ENCODE measurements at regions not wholly inside any gene's neighbourhood (a gene's known extent, or its start where the extent isn't known, plus 50 kb on each side); places are given as distances from the start of the nearest gene placed in this dataset.

DNA sequence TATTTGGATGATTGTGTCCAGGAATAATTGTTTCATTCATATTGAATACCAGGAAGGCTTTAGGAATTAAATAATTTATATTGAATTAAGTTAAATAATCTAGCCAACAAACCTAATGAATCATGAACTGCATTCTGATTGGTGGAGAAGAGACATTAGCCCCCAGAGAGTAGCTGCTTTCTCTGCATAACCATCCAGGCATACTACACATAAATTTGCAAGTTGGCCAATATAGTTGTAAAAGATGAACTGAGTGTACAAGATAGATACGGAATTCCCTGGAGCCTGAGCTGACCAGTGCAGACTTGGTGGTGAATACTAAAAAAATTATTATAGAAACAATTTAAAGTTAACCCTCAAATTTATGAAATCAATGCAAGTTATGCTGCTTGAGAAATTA is 311.8 kb upstream of the KIF2A start:
- Histone ChIP-seq H3K9me2 (replicated peaks; ENCODE audit: insufficient read depth, low read length) (no peaks in the 10 kb centered on the region), H3K4me2 (ENCODE audit: low read depth, low read length) (no peak overlapping the region), H3K27ac (ENCODE audit: low read length) (no peak overlapping the region), H3K36me3 (replicated peaks; ENCODE audit: insufficient read depth, low read length) (no peaks in the 10 kb centered on the region), H3K9ac (ENCODE audit: low read length) (no peak overlapping the region), H3K9me3 (replicated peaks; ENCODE audit: insufficient read depth, low read length) (no peaks in the 10 kb centered on the region), H3K27me3 (replicated peaks; ENCODE audit: insufficient read depth, low read length) (no peaks in the 10 kb centered on the region), H3F3A (ENCODE audit: insufficient read depth, low read length) (no peaks in the 10 kb centered on the region), H3K4me1 (ENCODE audit: low read length) (no peaks in the 10 kb centered on the region), H4K20me1 (ENCODE audit: insufficient read depth, low read length) (no peaks in the 10 kb centered on the region), H3K4me3 (ENCODE audit: low read length) (no peak overlapping the region), H3K79me2 (ENCODE audit: low read length) (no peaks in the 10 kb centered on the region), H2AFZ (ENCODE audit: low read length) (no peak overlapping the region)
- no peak for DNase-seq
- TF ChIP-seq EZH2 (optimal IDR thresholded peaks at IDR 0.05; ENCODE audit: low read depth, low read length) = no peak
- TF ChIP-seq, protein P1, sequence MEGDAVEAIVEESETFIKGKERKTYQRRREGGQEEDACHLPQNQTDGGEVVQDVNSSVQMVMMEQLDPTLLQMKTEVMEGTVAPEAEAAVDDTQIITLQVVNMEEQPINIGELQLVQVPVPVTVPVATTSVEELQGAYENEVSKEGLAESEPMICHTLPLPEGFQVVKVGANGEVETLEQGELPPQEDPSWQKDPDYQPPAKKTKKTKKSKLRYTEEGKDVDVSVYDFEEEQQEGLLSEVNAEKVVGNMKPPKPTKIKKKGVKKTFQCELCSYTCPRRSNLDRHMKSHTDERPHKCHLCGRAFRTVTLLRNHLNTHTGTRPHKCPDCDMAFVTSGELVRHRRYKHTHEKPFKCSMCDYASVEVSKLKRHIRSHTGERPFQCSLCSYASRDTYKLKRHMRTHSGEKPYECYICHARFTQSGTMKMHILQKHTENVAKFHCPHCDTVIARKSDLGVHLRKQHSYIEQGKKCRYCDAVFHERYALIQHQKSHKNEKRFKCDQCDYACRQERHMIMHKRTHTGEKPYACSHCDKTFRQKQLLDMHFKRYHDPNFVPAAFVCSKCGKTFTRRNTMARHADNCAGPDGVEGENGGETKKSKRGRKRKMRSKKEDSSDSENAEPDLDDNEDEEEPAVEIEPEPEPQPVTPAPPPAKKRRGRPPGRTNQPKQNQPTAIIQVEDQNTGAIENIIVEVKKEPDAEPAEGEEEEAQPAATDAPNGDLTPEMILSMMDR (IDR thresholded peaks at IDR 0.05; ENCODE audit: low read length) = no peak

DNA sequence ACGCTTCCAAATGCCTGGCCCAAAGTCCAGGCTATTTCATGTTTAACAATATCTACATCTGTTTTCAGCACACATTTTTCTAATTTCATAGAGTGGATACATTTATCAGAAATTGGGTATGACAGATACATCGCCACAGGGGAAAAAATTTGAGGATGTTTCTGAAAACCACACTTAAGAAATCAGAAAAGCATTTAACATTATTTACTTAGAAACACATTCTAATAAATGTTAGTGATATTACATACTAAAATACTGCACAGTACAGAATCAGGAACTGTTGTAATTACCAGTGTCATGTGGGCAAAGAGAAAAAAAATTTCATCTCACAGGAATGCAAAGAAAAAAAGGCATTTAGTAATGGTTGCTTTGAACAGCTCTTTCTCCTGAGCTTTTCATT is 310.5 kb upstream of the KIF2A start:
- Histone ChIP-seq H3K4me2 (ENCODE audit: low read depth, low read length) (no peak overlapping the region), H3F3A (ENCODE audit: insufficient read depth, low read length) (no peaks in the 10 kb centered on the region), H3K9me3 (replicated peaks; ENCODE audit: insufficient read depth, low read length) (no peaks in the 10 kb centered on the region), H3K9me2 (replicated peaks; ENCODE audit: insufficient read depth, low read length) (no peaks in the 10 kb centered on the region), H3K4me1 (ENCODE audit: low read length) (no peaks in the 10 kb centered on the region), H2AFZ (ENCODE audit: low read length) (no peak overlapping the region), H3K4me3 (ENCODE audit: low read length) (no peak overlapping the region), H3K27me3 (replicated peaks; ENCODE audit: insufficient read depth, low read length) (no peaks in the 10 kb centered on the region), H4K20me1 (ENCODE audit: insufficient read depth, low read length) (no peaks in the 10 kb centered on the region), H3K36me3 (replicated peaks; ENCODE audit: insufficient read depth, low read length) (no peaks in the 10 kb centered on the region), H3K9ac (ENCODE audit: low read length) (no peak overlapping the region), H3K79me2 (ENCODE audit: low read length) (no peaks in the 10 kb centered on the region), H3K27ac (ENCODE audit: low read length) (no peak overlapping the region)
- TF ChIP-seq EZH2phosphoT487 (IDR thresholded peaks at IDR 0.05; ENCODE audit: low read length) (no peak), EZH2 (optimal IDR thresholded peaks at IDR 0.05; ENCODE audit: low read depth, low read length) (no peak)
- TF ChIP-seq, protein P1 (IDR thresholded peaks at IDR 0.05; ENCODE audit: low read length) = no peak
- no peak for DNase-seq

DNA sequence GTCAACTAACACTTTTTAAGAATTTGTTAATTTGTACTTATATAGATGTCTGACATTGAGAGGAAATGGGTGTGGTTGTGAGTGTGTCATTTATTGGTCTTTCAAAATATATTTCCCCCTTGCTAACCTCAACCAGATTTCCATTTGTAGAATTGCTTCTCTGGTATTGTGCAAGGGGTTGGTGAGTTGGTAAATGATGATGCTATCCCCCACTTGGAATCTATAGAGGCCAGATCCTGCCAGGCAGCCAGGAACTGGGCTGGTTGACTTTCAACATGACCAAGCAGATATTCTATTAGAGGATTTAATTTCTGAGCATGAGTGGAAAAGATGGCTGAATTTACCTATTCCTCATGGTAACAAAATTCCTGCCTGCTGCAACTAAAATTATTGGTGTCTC is 306.6 kb upstream of the KIF2A start:
- no peak overlapping the region for H3K9ac ChIP-seq (ENCODE audit: low read length)
- no peaks in the 10 kb centered on the region for H4K20me1 ChIP-seq (ENCODE audit: insufficient read depth, low read length)
- no peak overlapping the region for H3K27ac ChIP-seq (ENCODE audit: low read length)
- H3F3A ChIP-seq (ENCODE audit: insufficient read depth, low read length) = no peaks in the 10 kb centered on the region
- no peak overlapping the region for H3K4me2 ChIP-seq (ENCODE audit: low read depth, low read length)
- no peaks in the 10 kb centered on the region for H3K4me1 ChIP-seq (ENCODE audit: low read length)
- no peaks in the 10 kb centered on the region for H3K27me3 ChIP-seq (replicated peaks; ENCODE audit: insufficient read depth, low read length)
- no peak overlapping the region for H3K4me3 ChIP-seq (ENCODE audit: low read length)
- DNase-seq = no peak
- H3K9me3 ChIP-seq (replicated peaks; ENCODE audit: insufficient read depth, low read length) = no peaks in the 10 kb centered on the region
- no peaks in the 10 kb centered on the region for H3K9me2 ChIP-seq (replicated peaks; ENCODE audit: insufficient read depth, low read length)
- TF ChIP-seq, protein P1 (IDR thresholded peaks at IDR 0.05; ENCODE audit: low read length) = no peak
- TF ChIP-seq EZH2phosphoT487 (IDR thresholded peaks at IDR 0.05; ENCODE audit: low read length) (no peak), EZH2 (optimal IDR thresholded peaks at IDR 0.05; ENCODE audit: low read depth, low read length) (no peak)
- H3K79me2 ChIP-seq (ENCODE audit: low read length) = no peaks in the 10 kb centered on the region
- no peaks in the 10 kb centered on the region for H3K36me3 ChIP-seq (replicated peaks; ENCODE audit: insufficient read depth, low read length)
- no peak overlapping the region for H2AFZ ChIP-seq (ENCODE audit: low read length)
